HG03342 (cell line): ENCODE measurements at regions not wholly inside any gene's neighbourhood (a gene's known extent, or its start where the extent isn't known, plus 50 kb on each side); places are given as distances from the start of the nearest gene placed in this dataset.
"Not testable (repeated sequence)": the region's sequence is repeated elsewhere in the genome, so short reads cannot be mapped to it uniquely, and the experiment has no call there.

Source experiments
- ATAC-seq: cut with Tn5 transposase; IDR thresholded peaks from one replicate; pipeline ENCODE4 v1.9.1; 2021; ENCODE audit warnings: mild to moderate bottlenecking, moderate library complexity; ENCODE audit not compliant: unreplicated experiment

DNA sequence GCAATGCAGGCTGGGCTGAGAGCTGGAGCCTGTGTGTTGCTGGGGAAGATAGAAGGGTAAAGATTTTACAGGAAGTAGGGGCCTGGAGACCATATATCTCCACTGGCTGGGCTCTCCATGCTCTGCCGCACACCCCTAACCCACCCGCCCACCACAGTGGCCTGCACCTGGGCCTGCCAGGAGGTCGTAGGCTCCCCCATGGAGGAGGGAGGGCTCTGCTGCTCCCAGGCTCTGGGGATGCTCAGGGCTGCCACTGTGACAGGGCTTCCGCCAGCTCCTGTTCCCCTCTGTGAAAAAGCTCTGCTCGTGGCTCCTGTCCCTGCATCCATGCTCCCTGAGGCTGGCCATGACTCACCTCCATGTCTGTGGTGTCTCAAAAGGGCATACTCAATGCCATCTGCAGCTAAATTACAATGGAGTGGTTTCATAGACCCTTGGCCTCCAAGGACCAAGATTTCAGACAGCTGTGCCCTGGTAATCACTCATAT is 106.0 kb downstream of the CXCL12 start:
- no peak for ATAC-seq

DNA sequence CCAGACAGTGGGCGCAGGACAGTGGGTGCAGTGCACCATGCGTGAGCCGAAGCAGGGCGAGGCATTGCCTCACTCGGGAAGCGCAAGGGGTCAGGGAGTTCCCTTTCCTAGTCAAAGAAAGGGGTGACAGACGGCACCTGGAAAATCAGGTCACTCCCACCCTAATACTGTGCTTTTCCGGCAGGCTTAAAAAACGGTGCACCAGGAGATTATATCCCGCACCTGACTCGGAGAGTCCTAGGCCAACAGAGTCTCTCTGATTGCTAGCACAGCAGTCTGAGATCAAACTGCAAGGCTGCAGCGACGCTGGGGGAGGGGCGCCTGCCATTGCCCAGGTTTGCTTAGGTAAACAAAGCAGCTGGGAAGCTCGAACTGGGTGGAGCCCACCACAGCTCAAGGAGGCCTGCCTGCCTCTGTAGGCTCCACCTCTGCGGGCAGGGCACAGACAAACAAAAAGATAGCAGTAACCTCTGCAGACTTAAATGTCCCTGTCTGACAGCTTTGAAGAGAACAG is 116.4 kb downstream of the CXCL12 start:
- not testable (repeated sequence) for ATAC-seq

DNA sequence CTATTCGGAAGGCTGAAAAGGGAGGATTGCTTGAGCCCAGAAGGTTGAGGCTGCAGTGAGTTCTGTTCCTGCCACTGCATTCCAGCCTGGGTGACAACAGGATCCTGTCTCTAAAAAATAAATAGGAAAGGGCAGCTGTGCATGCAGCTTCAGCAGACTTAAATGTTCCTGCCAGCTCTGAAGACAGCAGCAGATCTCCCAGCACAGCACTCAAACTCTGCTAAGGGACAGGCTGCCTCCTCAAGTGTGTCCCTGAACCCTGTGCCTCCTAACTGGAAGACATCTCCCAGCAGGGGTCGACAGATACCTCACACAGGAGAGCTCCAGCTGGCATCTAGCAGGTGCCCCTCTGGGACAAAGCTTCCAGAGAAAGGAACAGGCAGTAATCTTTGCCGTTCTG is 117.9 kb downstream of the CXCL12 start:
- no peak for ATAC-seq

DNA sequence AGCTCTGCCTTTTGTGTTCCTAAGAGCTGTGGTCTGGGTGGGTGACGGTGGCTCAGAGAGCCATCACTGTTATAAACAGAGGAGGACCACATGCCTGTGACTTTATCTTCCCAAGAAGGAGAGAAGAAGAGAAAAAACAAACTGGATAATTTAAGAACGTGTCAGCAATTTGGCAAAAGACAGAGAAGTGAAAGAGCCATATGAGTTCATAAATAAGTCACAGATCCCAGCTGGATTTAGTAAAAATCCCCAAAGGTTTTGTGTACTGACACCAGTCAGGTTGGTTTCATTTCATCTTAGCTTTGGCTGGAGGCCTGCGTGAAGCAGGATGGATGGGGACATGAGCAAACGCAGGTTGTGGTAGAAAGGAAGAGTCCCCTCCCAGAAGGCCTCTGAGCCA is 120.7 kb downstream of the CXCL12 start:
- ATAC-seq: no peak

DNA sequence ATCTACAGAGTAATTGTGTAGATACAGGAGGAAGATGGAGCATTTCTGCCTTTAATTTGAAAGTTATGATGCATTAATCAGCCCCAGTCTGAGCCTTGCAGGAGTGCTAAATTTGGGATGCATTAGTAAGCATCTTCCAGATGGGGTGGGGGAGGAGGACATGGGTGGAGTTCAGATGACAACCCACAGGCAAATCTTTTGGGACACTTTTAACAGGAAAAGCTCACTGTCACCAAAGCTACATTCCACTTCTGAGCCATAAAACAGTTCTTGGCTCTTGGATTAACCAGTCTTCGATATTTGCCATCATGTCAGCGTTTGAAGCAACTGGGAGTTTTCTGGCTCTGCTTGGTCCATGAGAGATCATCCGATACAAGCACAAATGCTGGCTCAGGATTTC is 121.1 kb downstream of the CXCL12 start:
- ATAC-seq: no peak

DNA sequence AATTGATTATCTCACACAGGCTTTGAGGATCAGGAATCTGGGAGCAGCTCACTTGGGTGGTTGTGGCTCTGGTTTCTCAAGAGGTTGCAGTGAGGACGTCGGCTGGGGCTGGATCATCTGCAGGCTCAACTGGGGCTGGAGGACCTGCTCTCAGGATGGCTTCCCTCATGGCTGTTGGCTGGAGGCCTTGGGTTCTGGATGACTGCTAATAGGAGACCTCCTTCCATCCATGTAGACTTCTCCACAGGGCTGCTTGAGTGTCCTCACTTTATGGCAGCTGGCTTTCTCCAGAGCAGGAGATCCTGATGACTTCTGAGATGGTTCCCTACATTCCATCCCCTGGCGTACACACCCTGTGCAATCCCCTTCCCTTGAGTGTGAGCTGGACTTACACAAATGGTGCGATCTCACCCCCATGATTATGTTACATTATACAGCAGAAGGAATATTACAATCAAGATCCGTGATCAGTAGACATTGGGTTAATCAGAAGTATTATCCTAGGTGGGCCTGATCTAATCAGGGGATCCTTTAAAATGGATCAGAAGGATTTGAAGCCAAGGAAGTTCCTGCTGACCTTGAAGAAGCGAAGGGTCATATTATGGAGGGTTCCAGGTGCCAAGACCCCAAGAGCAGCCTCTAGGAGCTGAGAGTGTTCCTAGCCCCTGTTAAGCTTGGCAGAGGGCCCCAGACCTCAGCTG is 122.2 kb downstream of the CXCL12 start:
- ATAC-seq: no peak

DNA sequence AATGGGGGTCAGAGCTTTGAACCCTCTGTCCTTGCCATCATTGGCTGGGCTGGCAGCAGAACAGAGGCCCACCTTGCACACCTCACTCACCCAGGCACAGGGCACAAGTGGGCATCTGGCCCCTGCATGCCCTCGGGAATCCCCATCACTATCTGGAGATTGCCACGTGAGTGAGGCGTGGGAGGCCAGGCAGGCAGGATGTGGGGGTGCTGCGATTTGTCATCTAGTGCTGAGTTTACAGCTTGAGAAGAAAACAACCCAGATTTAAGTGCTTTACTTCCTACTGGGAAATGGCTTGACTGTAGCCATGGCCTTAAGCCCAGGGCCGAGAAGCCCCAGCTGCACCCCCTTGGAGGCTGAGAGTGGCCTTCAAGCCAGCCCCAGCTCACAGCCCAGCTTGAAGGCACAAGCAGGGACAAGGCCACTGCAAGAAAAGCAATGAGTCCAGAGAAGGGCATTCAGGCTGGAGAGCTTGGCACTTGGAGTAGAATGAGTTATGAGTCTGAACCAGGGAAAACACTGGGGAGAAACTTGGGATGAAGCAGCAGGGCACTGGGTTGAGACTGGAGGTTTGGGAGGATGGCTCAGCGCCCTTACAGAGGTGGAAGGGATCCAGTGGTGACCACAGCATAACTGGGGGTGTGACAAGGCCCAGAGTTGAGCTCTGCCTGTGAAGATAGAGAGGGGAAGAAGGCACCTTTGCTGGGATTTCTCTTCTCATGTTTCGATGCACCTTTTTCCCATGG is 123.0 kb downstream of the CXCL12 start:
- no peak for ATAC-seq

DNA sequence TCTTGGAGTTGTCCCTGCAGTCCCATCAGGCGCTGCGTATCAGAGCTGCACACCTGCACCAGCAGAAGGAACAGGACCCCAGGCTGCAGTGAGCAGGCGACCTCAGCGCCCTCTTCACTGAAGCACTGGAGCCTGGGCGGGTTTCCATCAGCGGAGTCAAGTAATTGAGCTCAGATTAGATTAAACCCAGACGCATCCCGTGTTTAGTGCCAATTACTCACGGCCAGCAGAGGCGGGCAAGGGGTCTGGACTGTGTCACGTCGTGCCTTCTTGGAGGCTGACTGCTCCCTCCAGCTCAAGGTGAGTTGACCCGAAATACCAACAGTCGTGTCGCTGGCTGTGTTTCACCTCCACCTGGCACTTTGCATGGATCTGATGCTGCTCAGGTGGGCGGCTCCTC is 123.6 kb downstream of the CXCL12 start:
- ATAC-seq: no peak

DNA sequence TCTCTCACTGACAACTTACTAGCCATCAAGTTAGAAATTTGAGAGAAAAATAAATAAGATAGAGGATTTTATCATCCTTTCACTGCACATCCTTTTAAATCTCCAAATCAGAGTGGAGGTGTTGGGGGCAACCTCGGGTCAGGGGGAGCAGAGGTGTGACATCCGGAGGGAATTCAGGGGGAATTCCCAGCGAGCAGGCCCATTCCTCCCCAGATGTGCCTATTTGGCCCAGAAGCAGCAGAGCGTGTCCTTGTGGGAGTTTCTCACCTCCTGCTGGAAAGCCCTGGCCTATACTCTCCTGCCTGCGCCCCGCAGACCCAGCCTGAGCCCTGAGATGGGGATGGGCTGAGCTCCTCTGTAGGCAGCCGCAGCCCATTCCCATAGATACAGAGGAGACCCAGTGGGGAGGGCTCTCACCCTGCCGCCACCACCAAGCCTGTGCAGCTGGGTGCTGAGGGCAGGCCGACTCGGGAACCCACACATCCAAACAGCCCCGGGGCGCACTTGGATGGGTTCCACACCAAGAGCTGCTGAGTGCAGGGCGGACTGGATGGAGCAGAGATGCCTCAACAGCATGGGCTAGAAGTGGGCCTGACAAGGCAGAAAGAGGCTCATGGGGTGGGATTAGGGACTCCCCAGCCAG is 124.5 kb downstream of the CXCL12 start:
- no peak for ATAC-seq

DNA sequence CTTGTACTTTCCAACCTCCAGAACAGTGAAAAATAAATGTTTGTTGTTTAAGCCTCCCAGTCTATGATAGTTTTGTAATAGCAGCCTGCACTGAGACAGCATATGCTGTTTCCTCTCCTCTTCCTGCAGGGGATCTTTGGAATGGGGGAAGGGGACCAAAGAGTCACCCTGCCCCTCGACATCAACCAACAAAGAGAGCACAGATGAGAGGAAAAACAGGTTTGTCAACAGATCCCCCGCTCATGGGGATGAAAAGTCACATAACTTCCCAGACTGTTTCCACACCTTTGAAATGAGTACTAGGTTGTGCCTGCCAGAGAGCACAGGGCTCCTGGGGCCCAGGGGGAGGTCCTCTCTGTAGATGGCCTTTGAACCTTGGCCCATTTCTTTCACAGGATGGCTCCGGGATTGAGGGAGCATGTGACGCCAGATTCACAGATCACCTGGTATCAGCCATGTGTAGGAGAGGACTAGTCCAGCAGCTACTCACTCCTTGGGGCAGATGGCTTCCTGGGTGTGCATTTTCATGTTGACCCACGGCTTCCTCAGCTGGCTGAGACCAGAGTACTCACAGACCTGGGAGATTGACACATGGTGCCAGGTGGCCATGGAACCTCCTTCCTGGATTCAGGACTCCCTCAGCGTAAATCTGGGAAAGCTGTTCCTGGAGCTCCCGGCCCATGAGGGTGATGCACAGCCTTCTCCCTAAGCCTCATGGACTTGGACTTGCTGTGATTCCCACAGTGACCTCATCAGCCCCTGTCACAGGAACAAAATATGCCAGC is 125.6 kb downstream of the CXCL12 start:
- no peak for ATAC-seq

DNA sequence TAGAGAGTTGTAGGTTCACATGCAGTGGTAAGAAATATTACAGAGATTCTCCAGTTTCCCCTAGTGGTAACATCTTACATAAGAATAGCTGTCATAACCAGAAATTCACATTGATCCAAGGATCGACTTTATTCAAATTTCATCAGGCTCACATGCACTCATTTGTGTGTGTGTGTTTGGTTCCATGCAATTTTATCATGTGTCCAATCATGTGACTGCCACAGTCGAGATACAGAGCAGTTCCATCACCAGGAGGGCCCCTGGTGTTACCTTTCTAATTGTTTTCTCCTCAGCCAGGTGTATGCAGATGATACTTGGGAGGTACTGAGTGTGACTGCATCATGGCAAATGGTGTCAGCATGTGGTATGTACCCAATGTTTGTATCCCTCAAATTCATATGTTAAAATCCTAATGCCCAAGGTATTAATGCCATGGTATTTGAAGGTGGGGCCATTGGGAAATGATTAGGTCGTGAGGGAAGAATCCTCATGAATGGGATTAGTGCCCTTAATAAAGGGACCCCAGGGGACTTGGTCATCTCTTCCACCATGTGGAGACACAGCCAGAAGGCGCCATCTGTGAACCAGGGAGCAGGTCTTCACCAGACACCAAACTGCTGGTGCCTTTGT is 126.3 kb downstream of the CXCL12 start:
- ATAC-seq: no peak

DNA sequence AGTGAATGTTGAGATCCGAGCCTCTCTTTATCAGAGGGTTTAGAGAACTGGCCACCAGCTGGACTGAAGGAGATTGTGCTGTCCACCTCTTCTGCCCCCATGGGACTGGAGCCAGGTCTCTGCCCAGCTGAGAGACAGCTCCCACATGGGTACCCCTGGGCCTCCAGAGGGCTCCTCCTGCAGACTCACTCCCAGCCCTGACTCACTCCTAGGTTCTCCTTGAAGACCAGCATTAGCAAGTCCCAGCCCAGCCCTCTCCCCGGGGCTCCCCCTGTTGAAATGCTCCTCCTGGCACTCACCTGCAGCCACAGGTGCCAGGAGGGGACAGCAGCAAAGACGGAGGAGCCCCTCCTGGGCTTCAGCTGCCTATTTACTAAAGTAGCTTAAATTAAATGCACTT is 126.9 kb downstream of the CXCL12 start:
- no peak for ATAC-seq

DNA sequence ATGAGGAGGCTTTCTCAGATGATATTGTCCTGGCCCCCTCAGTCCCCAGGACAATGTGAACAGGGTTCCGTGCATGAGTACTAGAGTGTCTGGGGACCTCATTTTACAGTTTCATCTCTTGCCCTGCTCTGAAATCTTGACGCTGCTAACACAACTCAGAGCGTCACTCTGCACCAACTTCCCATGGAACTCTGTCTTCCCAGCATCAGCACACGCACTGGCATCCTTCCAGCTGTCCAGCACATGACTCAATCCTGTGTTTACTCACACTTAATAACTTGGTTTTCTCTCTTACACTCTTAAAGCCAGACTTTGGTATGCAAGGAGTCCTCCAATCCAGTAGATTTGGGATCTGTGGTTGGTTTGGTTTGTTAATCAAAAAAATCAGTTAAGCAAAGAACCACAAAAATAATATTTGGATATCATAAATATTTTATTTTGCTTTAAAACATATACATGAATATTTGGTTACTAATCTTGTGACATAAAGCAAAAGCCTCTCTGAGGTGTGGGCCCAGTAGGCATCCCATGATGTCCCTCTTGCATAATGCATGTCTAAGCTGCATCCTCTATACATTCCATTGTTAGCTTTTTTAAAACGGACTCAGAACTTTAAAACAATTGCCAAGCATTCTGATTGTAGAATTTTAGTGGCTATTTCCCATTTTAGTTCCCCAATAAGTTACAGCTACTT is 131.0 kb downstream of the CXCL12 start:
- ATAC-seq: no peak

DNA sequence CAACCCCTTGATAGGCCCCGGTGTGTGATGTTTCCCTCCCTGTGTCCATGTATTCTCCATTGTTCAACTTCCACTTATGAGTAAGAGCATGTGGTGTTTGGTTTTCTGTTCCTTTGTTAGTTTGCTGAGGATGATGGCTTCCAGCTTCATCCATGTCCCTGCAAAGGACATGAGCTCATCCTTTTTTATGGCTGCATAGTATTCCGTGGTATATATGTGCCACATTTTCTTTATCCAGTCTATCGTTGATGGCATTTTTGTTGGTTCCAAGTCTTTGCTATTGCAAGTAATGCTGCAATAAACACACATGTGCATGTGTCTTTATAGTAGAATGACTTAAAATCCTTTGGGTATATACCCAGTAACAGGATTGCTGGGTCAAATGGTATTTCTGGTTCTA is 132.3 kb downstream of the CXCL12 start:
- ATAC-seq: not testable (repeated sequence)

DNA sequence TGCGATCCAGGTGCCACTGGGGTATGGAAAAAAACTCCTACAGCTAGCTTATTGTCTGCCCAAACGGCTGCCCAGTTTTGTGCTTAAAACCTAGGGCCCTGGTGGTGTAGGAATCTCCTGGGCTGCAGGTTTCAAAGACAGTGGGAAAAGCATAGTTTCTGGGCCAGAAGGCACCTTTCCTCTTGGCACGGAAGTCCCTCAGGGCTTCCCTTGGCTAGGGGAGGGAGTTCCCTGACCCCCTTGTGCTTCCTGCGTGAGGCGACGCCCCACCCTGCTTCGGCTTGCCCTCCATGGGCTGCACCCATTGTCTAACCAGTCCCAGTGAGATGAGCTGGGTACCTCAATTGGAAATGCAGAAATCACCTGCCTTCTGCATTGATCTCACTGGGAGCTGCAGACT is 135.0 kb downstream of the CXCL12 start:
- not testable (repeated sequence) for ATAC-seq

DNA sequence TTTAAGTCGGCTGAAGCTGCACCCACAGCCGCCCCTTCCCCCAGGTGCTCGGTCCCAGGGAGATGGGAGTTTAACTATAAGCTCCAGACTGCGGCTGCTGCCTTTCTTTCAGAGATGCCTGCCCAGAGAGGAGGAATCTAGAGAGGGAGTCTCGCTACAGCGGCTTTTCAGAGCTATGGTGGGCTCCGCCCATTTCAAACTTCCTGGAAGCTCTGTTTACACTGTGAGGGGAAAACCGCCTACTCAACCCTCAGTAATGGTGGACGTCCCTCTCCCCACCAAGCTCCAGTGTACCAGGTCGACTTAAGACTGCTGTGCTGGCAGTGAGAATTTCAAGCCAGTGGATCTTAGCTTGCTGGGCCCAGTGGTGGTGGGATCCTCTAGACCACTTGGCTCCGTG is 135.4 kb downstream of the CXCL12 start:
- ATAC-seq: no peak

DNA sequence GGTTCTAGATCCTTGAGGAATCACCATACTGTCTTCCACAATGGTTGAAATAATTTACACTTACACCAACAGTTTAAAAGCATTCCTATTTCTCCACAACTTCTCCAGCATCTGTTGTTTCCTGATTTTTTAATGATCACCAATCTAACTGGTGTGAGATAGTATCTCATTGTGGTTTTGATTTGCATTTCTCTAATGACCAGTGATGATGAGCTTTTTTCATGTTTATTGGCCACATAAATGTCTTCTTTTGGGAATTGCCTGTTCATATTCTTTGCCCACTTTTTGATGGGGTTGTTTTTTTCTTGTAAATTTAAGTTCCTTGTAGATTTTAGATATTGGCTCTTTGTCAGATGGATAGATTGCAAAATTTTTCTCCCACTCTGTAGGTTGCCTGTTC is 138.2 kb downstream of the CXCL12 start:
- not testable (repeated sequence) for ATAC-seq

DNA sequence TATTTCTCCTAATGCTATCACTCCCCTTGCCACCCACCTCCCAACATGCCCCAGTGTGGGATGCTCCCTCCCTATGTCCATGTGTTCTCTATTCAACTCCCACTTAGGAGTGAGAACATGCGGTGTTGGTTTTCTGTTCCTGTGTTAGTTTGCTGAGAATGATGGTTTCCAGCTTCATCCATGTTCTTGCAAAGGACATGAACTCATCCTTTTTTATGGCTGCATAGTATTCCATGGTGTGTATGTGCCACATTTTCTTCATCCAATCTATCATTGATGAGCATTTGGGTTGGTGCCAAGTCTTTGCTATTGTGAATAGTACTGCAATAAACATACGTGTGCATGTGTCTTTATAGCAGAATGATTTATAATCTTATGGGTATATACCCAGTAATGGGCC is 138.6 kb downstream of the CXCL12 start:
- ATAC-seq: not testable (repeated sequence)

DNA sequence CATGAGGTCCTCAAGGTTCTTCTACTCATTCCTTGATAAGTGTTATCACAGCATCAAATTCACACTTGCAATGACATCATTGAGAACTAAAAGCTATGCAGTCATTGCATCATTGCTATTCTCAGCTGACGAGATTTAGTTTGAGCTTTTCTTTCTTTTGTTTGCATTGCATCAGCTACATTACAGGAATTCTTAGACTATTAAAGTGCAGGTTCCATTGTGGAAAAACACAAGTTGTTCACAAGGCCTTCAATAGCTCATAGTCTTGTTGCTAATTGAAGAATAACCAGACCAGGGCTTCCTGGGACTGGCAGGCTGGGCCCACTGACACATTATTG is 139.3 kb downstream of the CXCL12 start:
- no peak for ATAC-seq
